GM23248 (cell line): ENCODE measurements at regions not wholly inside any gene's neighbourhood (a gene's known extent, or its start where the extent isn't known, plus 50 kb on each side); places are given as distances from the start of the nearest gene placed in this dataset.

Source experiments
- EZH2 ChIP-seq: fragments of 200-600 bp; sonication (generic); IDR thresholded peaks from 2 replicates; pipeline ENCODE4 v1.6.1; 2018; ENCODE audit warnings: antibody characterized with exemption, mild to moderate bottlenecking; ENCODE audit not compliant: insufficient read depth, poor library complexity, severe bottlenecking
- EZH2phosphoT487 ChIP-seq: fragments of 200-600 bp; sonication (generic); IDR thresholded peaks from 2 replicates; pipeline ENCODE4 v1.6.1; 2018; ENCODE audit warnings: antibody characterized with exemption, moderate library complexity, mild to moderate bottlenecking, low read depth; ENCODE audit not compliant: insufficient read depth

GRCh38 chr20:11364736-11365135 lies 553.0 kb upstream of the BTBD3 start:
- TF ChIP-seq EZH2 (no peak), EZH2phosphoT487 (no peak)
